ENCODE measurements at regions not wholly inside any gene's neighbourhood (a gene's known extent, or its start where the extent isn't known, plus 50 kb on each side); places are given as distances from the start of the nearest gene placed in this dataset.

GRCh38 chr4:187569871-187570270 is 425.7 kb upstream of the ZFP42 start:
- TF ChIP-seq ZNF274 (IDR thresholded peaks at IDR 0.05; ENCODE audit: borderline replicate concordance, extremely low read depth, low read length) (no peak), NANOG (IDR thresholded peaks at IDR 0.05; ENCODE audit: insufficient read depth, low read depth, low read length, poor library complexity, severe bottlenecking) (no peak), HDAC2 (IDR thresholded peaks at IDR 0.05; ENCODE audit: borderline replicate concordance in 1 of 2, low read depth in 2 of 2, low read length in 2 of 2) (no peak), SRF (IDR thresholded peaks at IDR 0.05; ENCODE audit: low read depth, low read length) (no peak)

Measured in H1 (cell line).